ENCODE measurements at regions not wholly inside any gene's neighbourhood (a gene's known extent, or its start where the extent isn't known, plus 50 kb on each side); places are given as distances from the start of the nearest gene placed in this dataset.

DNA sequence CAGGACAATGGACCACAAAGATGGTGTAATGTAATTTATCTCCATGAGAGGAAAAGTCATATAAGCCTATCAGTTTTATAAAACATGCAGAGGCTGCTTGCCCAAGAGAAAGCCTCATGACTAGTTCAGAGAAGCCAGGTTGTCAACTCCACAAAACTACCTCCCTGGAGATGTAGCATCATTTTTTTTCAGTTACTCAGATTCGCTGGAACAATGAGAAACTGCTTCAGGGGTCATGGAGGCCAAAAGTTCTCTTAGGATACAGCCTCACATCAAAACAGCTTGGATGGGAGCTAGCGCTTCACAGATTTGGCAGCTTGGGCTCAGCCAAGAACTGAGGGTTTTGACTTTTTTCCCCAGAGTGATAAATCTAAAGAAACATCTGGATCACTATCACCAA lies 263.5 kb downstream of the INSIG2 start:
- TF ChIP-seq, protein P1, sequence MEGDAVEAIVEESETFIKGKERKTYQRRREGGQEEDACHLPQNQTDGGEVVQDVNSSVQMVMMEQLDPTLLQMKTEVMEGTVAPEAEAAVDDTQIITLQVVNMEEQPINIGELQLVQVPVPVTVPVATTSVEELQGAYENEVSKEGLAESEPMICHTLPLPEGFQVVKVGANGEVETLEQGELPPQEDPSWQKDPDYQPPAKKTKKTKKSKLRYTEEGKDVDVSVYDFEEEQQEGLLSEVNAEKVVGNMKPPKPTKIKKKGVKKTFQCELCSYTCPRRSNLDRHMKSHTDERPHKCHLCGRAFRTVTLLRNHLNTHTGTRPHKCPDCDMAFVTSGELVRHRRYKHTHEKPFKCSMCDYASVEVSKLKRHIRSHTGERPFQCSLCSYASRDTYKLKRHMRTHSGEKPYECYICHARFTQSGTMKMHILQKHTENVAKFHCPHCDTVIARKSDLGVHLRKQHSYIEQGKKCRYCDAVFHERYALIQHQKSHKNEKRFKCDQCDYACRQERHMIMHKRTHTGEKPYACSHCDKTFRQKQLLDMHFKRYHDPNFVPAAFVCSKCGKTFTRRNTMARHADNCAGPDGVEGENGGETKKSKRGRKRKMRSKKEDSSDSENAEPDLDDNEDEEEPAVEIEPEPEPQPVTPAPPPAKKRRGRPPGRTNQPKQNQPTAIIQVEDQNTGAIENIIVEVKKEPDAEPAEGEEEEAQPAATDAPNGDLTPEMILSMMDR (conservative IDR thresholded peaks at IDR 0.05): no peak
- TF ChIP-seq ZFX (IDR thresholded peaks at IDR 0.05): no peak
